ENCODE measurements at regions not wholly inside any gene's neighbourhood (a gene's known extent, or its start where the extent isn't known, plus 50 kb on each side); places are given as distances from the start of the nearest gene placed in this dataset.

GRCh38 chr16:73385696-73386095 is 337.8 kb upstream of the ZFHX3 start:
- Histone ChIP-seq H3K9me3 (ENCODE audit: control insufficient read depth, low read length) (no peaks in the 10 kb centered on the region), H3K9ac (ENCODE audit: extremely low read depth, low read length, poor library complexity, severe bottlenecking) (no peak overlapping the region), H3K4me3 (ENCODE audit: low read length) (no peak overlapping the region), H3K27ac (ENCODE audit: low read depth, low read length) (no peak overlapping the region), H3K27me3 (ENCODE audit: control insufficient read depth, insufficient read depth, low read length, poor library complexity, severe bottlenecking) (no peaks in the 10 kb centered on the region), H3K4me1 (ENCODE audit: control insufficient read depth, insufficient read depth, low read length) (no peaks in the 10 kb centered on the region), H3K36me3 (ENCODE audit: control insufficient read depth, insufficient read depth, low read length) (no peaks in the 10 kb centered on the region)
- Mint-ChIP-seq H3K9me3 (no peaks in the 10 kb centered on the region), H3K36me3 (ENCODE audit: low read depth) (no peaks in the 10 kb centered on the region), H3K27ac (no peak overlapping the region), H3K27me3 (ENCODE audit: insufficient read depth) (peaks cover 2% of the 10 kb centered on the region), H3K4me3 (no peak overlapping the region), H3K4me1 (peaks cover 2% of the 10 kb centered on the region)
- 91 to 100% methylated on average over 3 to 5 of the region's 5 CpGs for WGBS, 2 experiments (ENCODE audit: insufficient coverage in 1 of 2, insufficient read length in 1 of 2)
- TF ChIP-seq CTCF (conservative IDR thresholded peaks at IDR 0.05) = no peak
- DNase-seq = peak; percentile 78

DNA sequence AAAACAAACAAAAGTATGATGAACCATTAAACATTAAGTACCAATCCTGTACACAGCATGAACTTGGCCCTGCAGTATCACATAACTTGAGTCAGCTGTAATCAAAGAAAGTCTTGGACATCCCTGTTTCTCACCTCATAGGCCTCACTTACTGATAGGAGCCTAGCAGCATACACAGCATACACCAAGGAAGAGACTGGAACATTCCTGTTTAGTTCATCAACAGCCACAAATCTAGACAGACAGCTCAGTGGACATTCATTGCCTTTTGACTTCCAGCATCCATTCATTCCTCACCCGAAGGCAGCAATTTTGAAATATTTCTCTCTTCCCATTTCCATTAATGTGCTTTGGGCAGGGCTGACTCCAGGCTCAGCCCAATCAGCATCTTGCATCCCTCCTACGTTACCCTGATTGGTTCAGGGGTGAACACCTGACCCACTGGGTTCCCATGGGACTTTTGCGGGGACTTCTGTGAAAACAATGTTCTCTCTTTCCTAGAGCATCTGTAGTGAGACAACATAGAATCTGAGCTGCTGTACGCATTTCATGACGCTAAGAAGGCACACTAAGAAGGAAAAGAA is 336.7 kb upstream of the ZFHX3 start:
- no peak overlapping the region for H3K4me3 ChIP-seq (ENCODE audit: low read length)
- H3K9me3 ChIP-seq (ENCODE audit: control insufficient read depth, low read length) = no peaks in the 10 kb centered on the region
- no peak for TF ChIP-seq CTCF (conservative IDR thresholded peaks at IDR 0.05)
- no peaks in the 10 kb centered on the region for H3K27me3 ChIP-seq (ENCODE audit: control insufficient read depth, insufficient read depth, low read length, poor library complexity, severe bottlenecking)
- no peak for DNase-seq
- WGBS, 2 experiments (ENCODE audit: insufficient coverage in 1 of 2, insufficient read length in 1 of 2) = 79 to 81% methylated on average over 4 to 5 of the region's 5 CpGs
- peaks cover 2% of the 10 kb centered on the region for H3K27me3 Mint-ChIP-seq (ENCODE audit: insufficient read depth)
- H3K9ac ChIP-seq (ENCODE audit: extremely low read depth, low read length, poor library complexity, severe bottlenecking) = no peak overlapping the region
- no peak overlapping the region for H3K4me3 Mint-ChIP-seq
- H3K4me1 Mint-ChIP-seq = peaks cover 2% of the 10 kb centered on the region
- no peak overlapping the region for H3K27ac ChIP-seq (ENCODE audit: low read depth, low read length)
- no peak overlapping the region for H3K27ac Mint-ChIP-seq
- H3K4me1 ChIP-seq (ENCODE audit: control insufficient read depth, insufficient read depth, low read length) = no peaks in the 10 kb centered on the region
- H3K9me3 Mint-ChIP-seq = no peaks in the 10 kb centered on the region
- no peaks in the 10 kb centered on the region for H3K36me3 ChIP-seq (ENCODE audit: control insufficient read depth, insufficient read depth, low read length)
- no peaks in the 10 kb centered on the region for H3K36me3 Mint-ChIP-seq (ENCODE audit: low read depth)

GRCh38 chr16:73383988-73384365 is 336.0 kb upstream of the ZFHX3 start:
- Mint-ChIP-seq H3K4me3 (no peak overlapping the region), H3K36me3 (ENCODE audit: low read depth) (no peaks in the 10 kb centered on the region), H3K9me3 (no peaks in the 10 kb centered on the region), H3K4me1 (peaks cover 2% of the 10 kb centered on the region), H3K27ac (no peak overlapping the region), H3K27me3 (ENCODE audit: insufficient read depth) (peaks cover 2% of the 10 kb centered on the region)
- H3K9me3 ChIP-seq (ENCODE audit: control insufficient read depth, low read length) = no peaks in the 10 kb centered on the region
- DNase-seq = no peak
- WGBS, 2 experiments (ENCODE audit: insufficient coverage in 1 of 2, insufficient read length in 1 of 2) = 85 to 88% methylated on average over 2 to 3 of the region's 3 CpGs
- no peak for TF ChIP-seq CTCF (conservative IDR thresholded peaks at IDR 0.05)
- H3K36me3 ChIP-seq (ENCODE audit: control insufficient read depth, insufficient read depth, low read length) = no peaks in the 10 kb centered on the region
- no peaks in the 10 kb centered on the region for H3K4me1 ChIP-seq (ENCODE audit: control insufficient read depth, insufficient read depth, low read length)
- H3K27ac ChIP-seq (ENCODE audit: low read depth, low read length) = peak overlapping the region; percentile 69
- no peak overlapping the region for H3K9ac ChIP-seq (ENCODE audit: extremely low read depth, low read length, poor library complexity, severe bottlenecking)
- H3K27me3 ChIP-seq (ENCODE audit: control insufficient read depth, insufficient read depth, low read length, poor library complexity, severe bottlenecking) = no peaks in the 10 kb centered on the region
- H3K4me3 ChIP-seq (ENCODE audit: low read length) = no peak overlapping the region

All from endodermal cell (in vitro differentiated cells).